PFSK-1 (cell line): ENCODE measurements at regions not wholly inside any gene's neighbourhood (a gene's known extent, or its start where the extent isn't known, plus 50 kb on each side); places are given as distances from the start of the nearest gene placed in this dataset.

Source experiments
- FOXP2 ChIP-seq: optimal IDR thresholded peaks from 2 replicates; pipeline ENCODE3; 2011; ENCODE audit warnings: borderline replicate concordance, control low read depth, inconsistent platforms; ENCODE audit not compliant: insufficient read depth; ENCODE audit errors: extremely low read length, extremely low read depth
- POLR2AphosphoS5 ChIP-seq: IDR thresholded peaks from 2 replicates; pipeline ENCODE4 v1.6.1; 2012; ENCODE audit warnings: low read depth, mild to moderate bottlenecking, control low read depth, low read length, moderate library complexity
- REST ChIP-seq, 2 experiments: IDR thresholded peaks; 2 replicates each; pipeline versions ENCODE4 v1.6.1 to v1.8.0; 2011 to 2012; ENCODE audit warnings: low read depth in 2 of 2, low read length in 2 of 2, control low read depth in 1 of 2, inconsistent platforms in 1 of 2, mild to moderate bottlenecking in 1 of 2, moderate library complexity in 1 of 2; ENCODE audit not compliant: insufficient read depth in 1 of 2
- SIN3A ChIP-seq: IDR thresholded peaks from 2 replicates; pipeline ENCODE4 v1.6.1; 2012; ENCODE audit warnings: mild to moderate bottlenecking, low read length, moderate library complexity, borderline replicate concordance; ENCODE audit not compliant: insufficient read depth
- TAF1 ChIP-seq: IDR thresholded peaks from 2 replicates; pipeline ENCODE4 v1.6.1; 2012; ENCODE audit warnings: low read length, control low read depth, borderline replicate concordance; ENCODE audit not compliant: insufficient read depth

DNA sequence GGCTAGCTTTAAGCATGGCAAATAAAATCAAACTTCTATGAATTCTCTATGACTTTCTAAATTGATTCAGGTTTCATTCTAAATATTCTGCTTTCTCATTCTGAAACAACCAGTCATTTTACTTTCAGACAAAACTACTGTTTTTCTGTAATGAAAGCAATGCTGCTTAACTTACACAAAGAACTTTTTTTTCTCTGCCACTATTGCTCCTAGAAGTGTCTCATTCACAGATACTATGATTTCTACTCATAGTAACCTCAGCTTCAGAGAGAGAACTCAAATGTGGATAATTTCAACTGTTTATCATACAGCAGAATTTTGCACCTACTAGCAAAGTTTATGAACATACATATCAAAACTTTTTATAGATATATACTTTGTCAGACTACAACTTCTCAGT, 724.6 kb downstream of the SLITRK5 start:
- TF ChIP-seq REST (IDR thresholded peaks at IDR 0.05; ENCODE audit: insufficient read depth in 1 of 2, low read depth in 2 of 2, low read length in 2 of 2), result no peak
- TF ChIP-seq POLR2AphosphoS5, result no peak
- no peak for TF ChIP-seq TAF1
- no peak for TF ChIP-seq SIN3A
- TF ChIP-seq FOXP2, result no peak
